Body of pancreas (tissue), 4 donors: ENCODE measurements at regions not wholly inside any gene's neighbourhood (a gene's known extent, or its start where the extent isn't known, plus 50 kb on each side); places are given as distances from the start of the nearest gene placed in this dataset.

Experiments used
- ATAC-seq: fragments of 150-250 bp; one replicate; pipeline ENCODE4 v1.9.1; 2016
- DNase-seq, 4 donors: peaks; one replicate each; pipeline ENCODE4 v3.0.0-alpha.2; 2019
- H3K27ac ChIP-seq, 4 donors: fragments of 200-600 bp; sonication (generic); 1 replicate in 3 of 4; 2 replicates in 1 of 4; pipeline versions ENCODE4 v1.5.1 to v1.6.1; 2016 to 2019; ENCODE audit warnings: mild to moderate bottlenecking in 1 of 4, mixed read lengths in 1 of 4, moderate library complexity in 1 of 4
- H3K27me3 ChIP-seq, 2 donors: fragments of 200-600 bp; sonication (generic); one replicate each; pipeline ENCODE4 v1.6.0; 2016; ENCODE audit warnings: mild to moderate bottlenecking in 1 of 2
- H3K36me3 ChIP-seq, 2 donors: fragments of 200-600 bp; sonication (generic); replicated peaks in 1 of 2; 2 replicates each; pipeline ENCODE4 v1.5.1; 2016; ENCODE audit warnings: low read depth in 2 of 2; ENCODE audit not compliant: insufficient read depth in 1 of 2
- H3K4me1 ChIP-seq: fragments of 200-600 bp; sonication (generic); one replicate; pipeline ENCODE4 v1.6.0; 2016
- H3K4me3 ChIP-seq, 2 donors: fragments of 200-600 bp; sonication (generic); 1 replicate in 1 of 2; 2 replicates in 1 of 2; pipeline ENCODE4 v1.5.1; 2016 to 2019
- H3K9me3 ChIP-seq, 3 donors: fragments of 200-600 bp; sonication (generic); 1 replicate in 2 of 3; 2 replicates in 1 of 3; pipeline ENCODE4 v1.5.1; 2016
- POLR2A ChIP-seq, 3 donors: fragments of 450-650 bp; IDR thresholded peaks; one replicate each; pipeline ENCODE4 v1.6.1; 2016; ENCODE audit warnings: antibody characterized with exemption in 3 of 3, mild to moderate bottlenecking in 2 of 3
- WGBS, 2 donors: methylation state at CpG; one replicate each; pipeline ENCODE4 v1.1.5; 2017; 5-methylcytosine and 5-hydroxymethylcytosine counted together
- intact Hi-C: fragments of 100-400 bp; cut with DNase I; formaldehyde crosslinking; loops from one replicate; pipeline ENCODE4 v1.15.1; 2023
- TF ChIP-seq, protein P1 (sequence below), 7 experiments: fragments of 450-650 bp in 4 of 7; fragments of 200-600 bp in 3 of 7; sonication (generic) in 3 of 7; IDR thresholded peaks; one replicate each; pipeline ENCODE4 v1.5.1; 2016 to 2019; ENCODE audit warnings: antibody characterized with exemption in 7 of 7

DNA sequence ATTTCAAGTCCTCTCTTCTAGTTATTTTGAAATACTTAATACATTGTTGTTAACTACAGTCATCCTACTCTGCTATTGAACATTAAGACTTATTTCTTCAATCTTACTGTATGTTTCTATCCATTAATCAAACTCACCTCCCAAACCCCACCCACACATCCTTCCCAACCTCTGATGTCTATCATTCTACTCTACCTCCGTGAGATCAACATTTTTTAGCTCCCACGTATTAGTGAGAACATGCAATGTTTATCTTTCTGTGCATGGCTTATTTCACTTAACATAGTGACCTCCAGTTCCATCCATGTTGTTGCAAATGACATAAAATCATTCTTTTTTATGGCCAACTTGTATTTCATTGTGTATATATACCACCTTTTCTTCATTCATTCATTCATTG, 236.6 kb upstream of the CTNNB1 start:
- no peaks in the 10 kb centered on the region for H3K27me3 ChIP-seq
- no peak for TF ChIP-seq POLR2A (IDR thresholded peaks at IDR 0.05)
- TF ChIP-seq, protein P1, sequence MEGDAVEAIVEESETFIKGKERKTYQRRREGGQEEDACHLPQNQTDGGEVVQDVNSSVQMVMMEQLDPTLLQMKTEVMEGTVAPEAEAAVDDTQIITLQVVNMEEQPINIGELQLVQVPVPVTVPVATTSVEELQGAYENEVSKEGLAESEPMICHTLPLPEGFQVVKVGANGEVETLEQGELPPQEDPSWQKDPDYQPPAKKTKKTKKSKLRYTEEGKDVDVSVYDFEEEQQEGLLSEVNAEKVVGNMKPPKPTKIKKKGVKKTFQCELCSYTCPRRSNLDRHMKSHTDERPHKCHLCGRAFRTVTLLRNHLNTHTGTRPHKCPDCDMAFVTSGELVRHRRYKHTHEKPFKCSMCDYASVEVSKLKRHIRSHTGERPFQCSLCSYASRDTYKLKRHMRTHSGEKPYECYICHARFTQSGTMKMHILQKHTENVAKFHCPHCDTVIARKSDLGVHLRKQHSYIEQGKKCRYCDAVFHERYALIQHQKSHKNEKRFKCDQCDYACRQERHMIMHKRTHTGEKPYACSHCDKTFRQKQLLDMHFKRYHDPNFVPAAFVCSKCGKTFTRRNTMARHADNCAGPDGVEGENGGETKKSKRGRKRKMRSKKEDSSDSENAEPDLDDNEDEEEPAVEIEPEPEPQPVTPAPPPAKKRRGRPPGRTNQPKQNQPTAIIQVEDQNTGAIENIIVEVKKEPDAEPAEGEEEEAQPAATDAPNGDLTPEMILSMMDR (IDR thresholded peaks at IDR 0.05) = no peak
- intact Hi-C loops = no loop called here
- no peaks in the 10 kb centered on the region for H3K9me3 ChIP-seq
- H3K36me3 ChIP-seq = no peaks in the 10 kb centered on the region
- no peak for ATAC-seq
- no peak overlapping the region for H3K4me3 ChIP-seq
- WGBS, 2 donors = 57 to 61% methylated on average over 2 of the region's 2 CpGs
- no peak overlapping the region for H3K27ac ChIP-seq
- no peaks in the 10 kb centered on the region for H3K4me1 ChIP-seq
- no peak for DNase-seq

DNA sequence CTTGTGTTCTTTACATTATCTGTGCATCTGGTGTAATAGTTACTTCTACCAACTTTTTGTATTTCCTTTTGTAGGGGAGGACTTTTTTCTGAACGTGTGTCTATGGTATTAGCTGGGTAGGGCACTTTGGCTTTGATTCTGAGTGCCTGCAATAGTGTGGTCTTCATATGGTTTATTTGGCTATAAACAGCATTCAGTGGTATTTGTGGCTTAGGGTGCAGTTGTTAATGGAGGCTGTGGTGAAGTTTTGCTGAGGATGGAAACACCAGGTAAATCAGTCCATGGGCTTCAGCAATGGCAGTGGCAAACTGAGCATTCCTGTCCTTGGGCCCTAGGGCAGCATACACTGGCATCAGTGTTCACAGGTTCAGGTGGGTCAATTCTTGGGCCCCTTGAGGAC, 230.6 kb upstream of the CTNNB1 start:
- Histone ChIP-seq H3K36me3 (no peaks in the 10 kb centered on the region), H3K27ac (no peak overlapping the region), H3K9me3 (no peaks in the 10 kb centered on the region), H3K4me3 (no peak overlapping the region), H3K27me3 (no peaks in the 10 kb centered on the region), H3K4me1 (peaks cover 21% of the 10 kb centered on the region)
- TF ChIP-seq, protein P1 (IDR thresholded peaks at IDR 0.05) = no peak
- TF ChIP-seq POLR2A (IDR thresholded peaks at IDR 0.05) = no peak
- DNase-seq (no peak), ATAC-seq (no peak)
- 63 to 67% methylated on average over 1 of the region's 1 CpG for WGBS, 2 donors
- intact Hi-C loops = no loop called here

DNA sequence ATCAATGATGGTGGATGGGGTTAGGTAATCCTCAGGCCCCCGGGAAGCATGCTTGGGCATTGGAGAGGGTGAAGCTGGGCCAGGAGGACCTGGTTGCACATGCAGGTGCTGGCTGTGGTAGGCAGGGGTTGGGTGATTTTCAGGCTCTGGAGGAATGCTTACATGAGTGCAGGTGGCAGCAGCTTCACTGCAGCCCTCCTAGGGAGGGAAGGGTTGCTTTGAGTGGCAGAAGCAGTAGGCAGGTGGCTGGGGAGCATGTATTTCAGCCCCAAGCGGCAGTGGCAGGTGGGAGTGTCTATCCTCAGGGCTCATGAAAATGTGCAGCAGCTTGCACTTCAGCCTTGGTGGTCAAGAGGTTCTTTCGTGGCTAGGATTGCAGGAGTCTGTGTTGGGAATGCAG, 230.0 kb upstream of the CTNNB1 start:
- Histone ChIP-seq H3K27ac (no peak overlapping the region), H3K36me3 (no peaks in the 10 kb centered on the region), H3K9me3 (no peaks in the 10 kb centered on the region), H3K27me3 (no peaks in the 10 kb centered on the region), H3K4me1 (peaks cover 21% of the 10 kb centered on the region), H3K4me3 (no peak overlapping the region)
- ATAC-seq (no peak), DNase-seq (no peak)
- intact Hi-C loops = no loop called here
- 82 to 85% methylated on average over 3 of the region's 3 CpGs for WGBS, 2 donors
- no peak for TF ChIP-seq POLR2A (IDR thresholded peaks at IDR 0.05)
- TF ChIP-seq, protein P1 (IDR thresholded peaks at IDR 0.05) = no peak

DNA sequence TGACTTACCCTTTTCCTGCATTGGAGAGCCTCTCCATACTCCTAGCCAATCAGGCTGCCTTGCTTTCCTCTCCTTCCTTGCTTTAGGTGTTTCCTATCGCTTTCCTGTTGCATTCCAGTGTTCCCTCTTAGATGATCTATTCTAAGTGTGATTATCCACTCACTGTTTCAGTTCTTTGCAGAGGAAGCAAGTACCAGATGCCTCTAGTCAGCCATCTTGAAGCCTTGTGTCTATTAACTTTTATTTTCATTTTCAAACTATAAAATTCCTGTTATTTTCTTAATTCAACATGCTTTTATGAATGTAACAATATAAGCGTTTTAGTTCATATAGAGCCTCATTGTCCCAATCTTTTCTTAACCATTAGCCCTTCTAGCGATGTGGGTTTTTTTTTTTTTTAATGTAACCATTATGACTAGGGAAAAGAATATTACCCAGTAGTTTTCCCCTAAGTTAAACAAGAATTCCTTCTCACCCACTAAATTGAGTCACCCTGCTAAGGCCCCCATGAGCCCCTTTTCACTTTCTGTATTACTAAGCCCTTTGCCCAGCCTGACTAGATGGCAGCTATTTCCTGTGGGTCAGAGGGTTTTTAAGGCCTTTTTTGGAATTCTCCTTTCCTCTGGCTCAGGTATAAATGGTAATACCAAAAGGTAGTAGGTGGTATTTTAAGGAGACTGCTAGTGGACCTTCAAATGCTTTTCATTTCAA, 229.4 kb upstream of the CTNNB1 start:
- TF ChIP-seq, protein P1 (IDR thresholded peaks at IDR 0.05) = no peak
- TF ChIP-seq POLR2A (IDR thresholded peaks at IDR 0.05) = no peak
- no peak overlapping the region for H3K27ac ChIP-seq
- no peak for ATAC-seq
- no peak overlapping the region for H3K4me3 ChIP-seq
- H3K27me3 ChIP-seq = no peaks in the 10 kb centered on the region
- WGBS, 2 donors = 92 to 93% methylated on average over 3 of the region's 3 CpGs
- no peak for DNase-seq
- no peaks in the 10 kb centered on the region for H3K9me3 ChIP-seq
- H3K36me3 ChIP-seq = no peaks in the 10 kb centered on the region
- peaks cover 21% of the 10 kb centered on the region for H3K4me1 ChIP-seq
- intact Hi-C loops = no loop called here
